Ovary (tissue), 7 donors: ENCODE measurements at regions not wholly inside any gene's neighbourhood (a gene's known extent, or its start where the extent isn't known, plus 50 kb on each side); places are given as distances from the start of the nearest gene placed in this dataset.

ENCODE experiments used
- DNase-seq, 5 donors: peaks; one replicate each; pipeline ENCODE4 v3.0.0-alpha.2; 2019 to 2020
- H3K27ac ChIP-seq, 2 donors: fragments of 200-600 bp; one replicate each; pipeline versions ENCODE4 v1.5.1 to v1.8.0; 2019 to 2022
- H3K27me3 ChIP-seq: fragments of 200-600 bp; one replicate; pipeline ENCODE4 v1.8.0; 2022
- H3K36me3 ChIP-seq: fragments of 200-600 bp; sonication (generic); one replicate; pipeline ENCODE4 v1.5.1; 2019
- H3K4me1 ChIP-seq: one replicate; pipeline ENCODE4 v1.8.1; 2013; ENCODE audit warnings: mild to moderate bottlenecking, moderate library complexity; ENCODE audit not compliant: insufficient read depth
- H3K4me3 ChIP-seq: fragments of 200-600 bp; sonication (generic); one replicate; pipeline ENCODE4 v1.5.1; 2017
- H3K9me3 ChIP-seq, 2 donors: fragments of 200-600 bp in 1 of 2; sonication (generic) in 1 of 2; one replicate each; pipeline versions ENCODE4 v1.5.1 to v1.8.1; 2013 to 2019; ENCODE audit warnings: mild to moderate bottlenecking in 1 of 2, moderate library complexity in 1 of 2
- CTCF ChIP-seq, 3 donors: fragments of 450-650 bp in 2 of 3; fragments of 200-600 bp in 1 of 3; IDR thresholded peaks; one replicate each; pipeline versions ENCODE4 v1.5.1 to v1.8.0; 2016 to 2022; ENCODE audit warnings: antibody characterized with exemption in 3 of 3, mild to moderate bottlenecking in 1 of 3
- EP300 ChIP-seq: sonication (generic); formaldehyde crosslinking; IDR thresholded peaks from one replicate; pipeline ENCODE4 v1.6.1; 2017; ENCODE audit warnings: antibody characterized with exemption
- POLR2A ChIP-seq: fragments of 450-650 bp; IDR thresholded peaks from one replicate; pipeline ENCODE4 v1.6.1; 2017; ENCODE audit warnings: antibody characterized with exemption, mild to moderate bottlenecking, moderate library complexity
- WGBS, 3 donors: extraction: QIAGEN DNeasy Blood & Tissue Kit in 1 of 3; methylation state at CpG; one replicate each; pipeline versions ENCODE4 v1.1.5 to v1.1.7; 2013 to 2017; 5-methylcytosine and 5-hydroxymethylcytosine counted together
- intact Hi-C, 4 donors: fragments of 100-400 bp; cut with DNase I; formaldehyde crosslinking; loops; one replicate each; pipeline versions ENCODE4 v1.11.0 to v1.15.1; 2022 to 2023
- donor health status: DM: no; HTN: no; CAD: no; lungs with moderate emphysema.
- donor health status: DM: no; HTN: no; CAD: no.
- donor health status: Bipolar disorder and iron deficiency.
- donor health status: DM: no; HTN: no; CAD: no.
- donor health status: DM: yes; HTN: yes; CAD: no.

- intact Hi-C loops: no loop called here
- H3K4me3 ChIP-seq: no peak overlapping the region
- no peak overlapping the region for H3K27ac ChIP-seq
- DNase-seq: no peak
- TF ChIP-seq EP300: no peak
- H3K36me3 ChIP-seq: no peaks in the 10 kb centered on the region
- WGBS, 3 donors: 22 to 45% (median 26%) methylated on average over 5 of the region's 5 CpGs
- no peaks in the 10 kb centered on the region for H3K9me3 ChIP-seq
- H3K27me3 ChIP-seq: no peaks in the 10 kb centered on the region
- H3K4me1 ChIP-seq: no peaks in the 10 kb centered on the region
These were observed 197.8 kb downstream of the PCSK1 start for GRCh38 chr5:96235008-96235910.

- Histone ChIP-seq H3K36me3 (no peaks in the 10 kb centered on the region), H3K9me3 (no peaks in the 10 kb centered on the region), H3K4me3 (no peak overlapping the region), H3K27ac (no peak overlapping the region), H3K4me1 (peaks cover under 1% of the 10 kb centered on the region), H3K27me3 (no peaks in the 10 kb centered on the region)
- no peak for TF ChIP-seq EP300
- TF ChIP-seq CTCF (IDR thresholded peaks at IDR 0.05): no peak
- no peak for TF ChIP-seq POLR2A
- DNase-seq: no peak
- intact Hi-C loops: no loop called here
These were observed 200.4 kb downstream of the PCSK1 start for GRCh38 chr5:96232602-96233001.

- Histone ChIP-seq H3K4me3 (no peak overlapping the region), H3K9me3 (no peaks in the 10 kb centered on the region), H3K4me1 (peaks cover 3% of the 10 kb centered on the region), H3K36me3 (no peaks in the 10 kb centered on the region), H3K27me3 (no peaks in the 10 kb centered on the region), H3K27ac (no peak overlapping the region)
- intact Hi-C loops: no loop called here
- 93 to 94% (median 94%) methylated on average over 3 of the region's 3 CpGs for WGBS, 3 donors
- TF ChIP-seq CTCF (IDR thresholded peaks at IDR 0.05) (no peak), POLR2A (no peak), EP300 (no peak)
- no peak for DNase-seq
These were observed 203.9 kb downstream of the PCSK1 start for GRCh38 chr5:96229188-96229587.

- no peak overlapping the region for H3K4me3 ChIP-seq
- H3K27ac ChIP-seq: no peak overlapping the region
- no peaks in the 10 kb centered on the region for H3K9me3 ChIP-seq
- H3K36me3 ChIP-seq: no peaks in the 10 kb centered on the region
- H3K4me1 ChIP-seq: peaks cover 3% of the 10 kb centered on the region
- no peaks in the 10 kb centered on the region for H3K27me3 ChIP-seq
- DNase-seq: no peak
- TF ChIP-seq CTCF (IDR thresholded peaks at IDR 0.05) (no peak), POLR2A (no peak), EP300 (no peak)
- WGBS, 3 donors: 91 to 96% (median 93%) methylated on average over 3 of the region's 3 CpGs
- intact Hi-C loops: no loop called here
These were observed 204.6 kb downstream of the PCSK1 start for GRCh38 chr5:96228408-96228807.

- no peaks in the 10 kb centered on the region for H3K27me3 ChIP-seq
- H3K4me1 ChIP-seq: peaks cover 3% of the 10 kb centered on the region
- no peaks in the 10 kb centered on the region for H3K9me3 ChIP-seq
- intact Hi-C loops: no loop called here
- 89 to 94% (median 91%) methylated on average over 4 of the region's 4 CpGs for WGBS, 3 donors
- H3K4me3 ChIP-seq: no peak overlapping the region
- DNase-seq: no peak
- H3K27ac ChIP-seq: no peak overlapping the region
- TF ChIP-seq CTCF (IDR thresholded peaks at IDR 0.05): no peak
- no peak for TF ChIP-seq EP300
- TF ChIP-seq POLR2A: no peak
- no peaks in the 10 kb centered on the region for H3K36me3 ChIP-seq
These were observed 205.1 kb downstream of the PCSK1 start for GRCh38 chr5:96227957-96228356.
